NOMO-1 treated with DMSO at 0.1 percent for 48 hours (cell line): ENCODE measurements at regions not wholly inside any gene's neighbourhood (a gene's known extent, or its start where the extent isn't known, plus 50 kb on each side); places are given as distances from the start of the nearest gene placed in this dataset.

ENCODE experiments used
- DNase-seq: peaks from one replicate; lab custom pipeline; 2025; ENCODE audit not compliant: unreplicated experiment; lab: John Stamatoyannopoulos, UW

- no peak for DNase-seq
Measured at GRCh38 chr7:16026253-16027020, 340.0 kb upstream of the MEOX2 start.

GRCh38 chr7:16025696-16026095 is 339.2 kb upstream of the MEOX2 start:
- no peak for DNase-seq

- no peak for DNase-seq
Measured at GRCh38 chr7:16023503-16023902, 337.0 kb upstream of the MEOX2 start.

GRCh38 chr7:16023046-16023445 is 336.6 kb upstream of the MEOX2 start:
- DNase-seq: no peak

GRCh38 chr7:16021851-16022250 is 335.4 kb upstream of the MEOX2 start:
- no peak for DNase-seq

- no peak for DNase-seq
Measured at GRCh38 chr7:16015981-16016380, 329.5 kb upstream of the MEOX2 start.

GRCh38 chr7:16014031-16014430 is 327.5 kb upstream of the MEOX2 start:
- DNase-seq: no peak

- no peak for DNase-seq
Measured at GRCh38 chr7:16007911-16008310, 321.4 kb upstream of the MEOX2 start.

GRCh38 chr7:16004702-16005101 is 318.2 kb upstream of the MEOX2 start:
- DNase-seq: no peak

- no peak for DNase-seq
Measured at GRCh38 chr7:16001477-16001876, 315.0 kb upstream of the MEOX2 start.

GRCh38 chr7:15998617-15999016 is 312.1 kb upstream of the MEOX2 start:
- DNase-seq: no peak

- no peak for DNase-seq
Measured at GRCh38 chr7:15995027-15995426, 308.5 kb upstream of the MEOX2 start.

- DNase-seq: no peak
Measured at GRCh38 chr7:15989194-15989593, 302.7 kb upstream of the MEOX2 start.

- no peak for DNase-seq
Measured at GRCh38 chr7:15985587-15986384, 299.3 kb upstream of the MEOX2 start.

GRCh38 chr7:15977663-15978062 is 291.2 kb upstream of the MEOX2 start:
- DNase-seq: no peak

GRCh38 chr7:15972862-15973275 is 286.4 kb upstream of the MEOX2 start:
- DNase-seq: peak; percentile 26

- no peak for DNase-seq
Measured at GRCh38 chr7:15967551-15967950, 281.1 kb upstream of the MEOX2 start.

- DNase-seq: no peak
Measured at GRCh38 chr7:15967121-15967520, 280.6 kb upstream of the MEOX2 start.

GRCh38 chr7:15963206-15963605 is 276.7 kb upstream of the MEOX2 start:
- DNase-seq: no peak

GRCh38 chr7:15954671-15955354 is 268.3 kb upstream of the MEOX2 start:
- no peak for DNase-seq

- DNase-seq: no peak
Measured at GRCh38 chr7:15950299-15950698, 263.8 kb upstream of the MEOX2 start.

- no peak for DNase-seq
Measured at GRCh38 chr7:15947754-15948153, 261.3 kb upstream of the MEOX2 start.
